ENCODE measurements at regions not wholly inside any gene's neighbourhood (a gene's known extent, or its start where the extent isn't known, plus 50 kb on each side); places are given as distances from the start of the nearest gene placed in this dataset.

GRCh38 chr2:180289627-180290026 lies 282.5 kb upstream of the CWC22 start:
- DNase-seq (ENCODE audit: low read depth), result no peak
- TF ChIP-seq, protein P1, sequence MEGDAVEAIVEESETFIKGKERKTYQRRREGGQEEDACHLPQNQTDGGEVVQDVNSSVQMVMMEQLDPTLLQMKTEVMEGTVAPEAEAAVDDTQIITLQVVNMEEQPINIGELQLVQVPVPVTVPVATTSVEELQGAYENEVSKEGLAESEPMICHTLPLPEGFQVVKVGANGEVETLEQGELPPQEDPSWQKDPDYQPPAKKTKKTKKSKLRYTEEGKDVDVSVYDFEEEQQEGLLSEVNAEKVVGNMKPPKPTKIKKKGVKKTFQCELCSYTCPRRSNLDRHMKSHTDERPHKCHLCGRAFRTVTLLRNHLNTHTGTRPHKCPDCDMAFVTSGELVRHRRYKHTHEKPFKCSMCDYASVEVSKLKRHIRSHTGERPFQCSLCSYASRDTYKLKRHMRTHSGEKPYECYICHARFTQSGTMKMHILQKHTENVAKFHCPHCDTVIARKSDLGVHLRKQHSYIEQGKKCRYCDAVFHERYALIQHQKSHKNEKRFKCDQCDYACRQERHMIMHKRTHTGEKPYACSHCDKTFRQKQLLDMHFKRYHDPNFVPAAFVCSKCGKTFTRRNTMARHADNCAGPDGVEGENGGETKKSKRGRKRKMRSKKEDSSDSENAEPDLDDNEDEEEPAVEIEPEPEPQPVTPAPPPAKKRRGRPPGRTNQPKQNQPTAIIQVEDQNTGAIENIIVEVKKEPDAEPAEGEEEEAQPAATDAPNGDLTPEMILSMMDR (IDR thresholded peaks at IDR 0.05; ENCODE audit: insufficient read depth, low read depth, low read length), result no peak
- H3K4me3 ChIP-seq (ENCODE audit: low read depth, low read length), result no peak overlapping the region

DNA sequence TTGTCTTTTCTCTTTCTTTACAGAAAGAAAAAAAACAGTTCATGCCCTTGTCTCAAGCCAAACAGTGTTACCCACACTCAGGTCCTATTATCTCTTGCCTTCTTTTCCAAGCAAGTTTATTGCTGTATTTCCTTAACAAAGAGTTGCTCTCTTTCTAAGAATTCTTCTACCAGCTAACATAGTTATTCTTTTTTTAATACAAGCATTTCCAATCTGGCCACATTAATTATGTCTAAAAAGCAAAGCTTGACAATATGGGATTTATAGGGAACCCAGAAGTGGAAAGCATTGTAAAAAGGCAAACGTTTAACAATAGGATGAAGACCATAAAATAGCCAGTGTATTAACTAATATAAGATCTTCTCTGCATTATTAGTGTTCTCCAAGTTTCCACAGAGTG lies 272.5 kb upstream of the CWC22 start:
- no peak overlapping the region for H3K4me3 ChIP-seq (ENCODE audit: low read depth, low read length)
- TF ChIP-seq, protein P1 (IDR thresholded peaks at IDR 0.05; ENCODE audit: insufficient read depth, low read depth, low read length), result no peak
- DNase-seq (ENCODE audit: low read depth), result no peak

- TF ChIP-seq, protein P1 (IDR thresholded peaks at IDR 0.05; ENCODE audit: insufficient read depth, low read depth, low read length), result no peak
- DNase-seq (ENCODE audit: low read depth), result no peak
These were observed 269.6 kb upstream of the CWC22 start for GRCh38 chr2:180276733-180277132.

GRCh38 chr2:180268006-180268405 lies 260.9 kb upstream of the CWC22 start:
- TF ChIP-seq, protein P1 (IDR thresholded peaks at IDR 0.05; ENCODE audit: insufficient read depth, low read depth, low read length), result no peak
- DNase-seq (ENCODE audit: low read depth), result peak; percentile 36

More at GRCh38 chr2:180276733-180277132, 269.6 kb upstream of the CWC22 start:
- no peak overlapping the region for H3K4me3 ChIP-seq (ENCODE audit: low read depth, low read length)

DNA sequence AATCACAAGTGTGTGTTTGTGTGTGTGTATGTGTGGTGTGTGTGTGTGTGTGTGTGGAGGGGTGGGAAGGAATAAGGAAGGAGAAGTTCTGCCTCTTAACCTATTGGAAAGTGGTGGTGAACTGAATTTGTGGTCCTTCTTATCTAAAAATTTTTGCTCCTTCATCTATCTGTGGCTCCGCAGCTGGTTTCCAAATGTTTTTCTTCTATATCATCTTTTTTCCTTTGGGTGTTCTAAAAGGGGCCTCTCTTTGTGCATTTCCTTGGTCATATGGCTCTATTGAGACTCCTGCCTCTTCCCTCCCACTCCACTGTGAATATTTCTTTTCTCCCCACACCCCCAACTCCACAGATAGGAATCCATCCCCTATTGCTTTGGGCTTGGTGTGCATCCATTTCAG lies 254.9 kb upstream of the CWC22 start:
- H3K4me3 ChIP-seq (ENCODE audit: low read depth, low read length), result no peak overlapping the region
- DNase-seq (ENCODE audit: low read depth), result no peak
- TF ChIP-seq, protein P1 (IDR thresholded peaks at IDR 0.05; ENCODE audit: insufficient read depth, low read depth, low read length), result no peak

More at GRCh38 chr2:180268006-180268405, 260.9 kb upstream of the CWC22 start:
- H3K4me3 ChIP-seq (ENCODE audit: low read depth, low read length), result no peak overlapping the region

GRCh38 chr2:180258579-180258978 lies 251.5 kb upstream of the CWC22 start:
- TF ChIP-seq, protein P1 (IDR thresholded peaks at IDR 0.05; ENCODE audit: insufficient read depth, low read depth, low read length), result no peak
- no peak overlapping the region for H3K4me3 ChIP-seq (ENCODE audit: low read depth, low read length)
- no peak for DNase-seq (ENCODE audit: low read depth)

- DNase-seq (ENCODE audit: low read depth), result no peak
- TF ChIP-seq, protein P1 (IDR thresholded peaks at IDR 0.05; ENCODE audit: insufficient read depth, low read depth, low read length), result no peak
- H3K4me3 ChIP-seq (ENCODE audit: low read depth, low read length), result no peak overlapping the region
These were observed 251.0 kb upstream of the CWC22 start for GRCh38 chr2:180258041-180258537.
